ENCODE measurements at regions not wholly inside any gene's neighbourhood (a gene's known extent, or its start where the extent isn't known, plus 50 kb on each side); places are given as distances from the start of the nearest gene placed in this dataset.

DNA sequence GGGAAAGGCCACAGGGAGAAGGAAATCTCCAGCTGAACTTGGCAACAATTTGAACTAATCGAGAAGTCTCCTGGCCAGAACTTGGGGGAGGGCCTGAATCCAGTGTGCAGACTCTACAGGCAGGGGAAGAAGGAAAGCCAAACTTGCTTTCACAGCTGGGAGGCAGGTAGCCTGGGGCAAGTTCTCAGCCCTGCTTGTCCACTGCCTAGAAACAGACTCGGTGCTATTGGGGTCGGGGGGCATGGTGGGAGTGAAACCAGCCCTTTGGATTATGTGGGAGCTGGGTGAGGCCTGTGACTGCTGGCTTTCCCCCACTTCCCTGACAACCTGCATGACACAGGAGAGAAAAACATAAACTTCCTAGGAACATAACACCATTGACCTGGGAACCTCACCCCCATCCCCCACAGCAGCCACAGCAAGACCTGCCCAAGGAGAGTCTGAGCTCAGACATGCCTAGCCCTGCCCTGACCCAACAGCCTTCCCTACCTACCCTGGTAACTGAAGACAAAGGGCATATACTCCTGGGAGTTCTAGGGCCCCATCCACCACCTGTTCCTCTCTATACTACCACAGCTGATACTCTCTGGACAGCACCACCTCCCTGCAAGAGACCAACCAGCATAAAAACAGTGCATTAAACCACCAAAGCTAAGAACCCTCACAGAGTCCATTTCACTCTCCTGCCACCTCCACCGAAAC lies 103.7 kb upstream of the MNS1 start:
- TF ChIP-seq, protein P1, sequence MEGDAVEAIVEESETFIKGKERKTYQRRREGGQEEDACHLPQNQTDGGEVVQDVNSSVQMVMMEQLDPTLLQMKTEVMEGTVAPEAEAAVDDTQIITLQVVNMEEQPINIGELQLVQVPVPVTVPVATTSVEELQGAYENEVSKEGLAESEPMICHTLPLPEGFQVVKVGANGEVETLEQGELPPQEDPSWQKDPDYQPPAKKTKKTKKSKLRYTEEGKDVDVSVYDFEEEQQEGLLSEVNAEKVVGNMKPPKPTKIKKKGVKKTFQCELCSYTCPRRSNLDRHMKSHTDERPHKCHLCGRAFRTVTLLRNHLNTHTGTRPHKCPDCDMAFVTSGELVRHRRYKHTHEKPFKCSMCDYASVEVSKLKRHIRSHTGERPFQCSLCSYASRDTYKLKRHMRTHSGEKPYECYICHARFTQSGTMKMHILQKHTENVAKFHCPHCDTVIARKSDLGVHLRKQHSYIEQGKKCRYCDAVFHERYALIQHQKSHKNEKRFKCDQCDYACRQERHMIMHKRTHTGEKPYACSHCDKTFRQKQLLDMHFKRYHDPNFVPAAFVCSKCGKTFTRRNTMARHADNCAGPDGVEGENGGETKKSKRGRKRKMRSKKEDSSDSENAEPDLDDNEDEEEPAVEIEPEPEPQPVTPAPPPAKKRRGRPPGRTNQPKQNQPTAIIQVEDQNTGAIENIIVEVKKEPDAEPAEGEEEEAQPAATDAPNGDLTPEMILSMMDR (IDR thresholded peaks at IDR 0.05), result no peak
- TF ChIP-seq POLR2A (IDR thresholded peaks at IDR 0.05), result no peak

All from lower leg skin (tissue), 3 donors.